Activated CD4-positive, alpha-beta T cell treated with anti-CD3 and anti-CD28 coated beads, Interleukin-2, amount 10 ng/mL, durations not matched to agents 7 days and 5 days (primary cell): ENCODE measurements at regions not wholly inside any gene's neighbourhood (a gene's known extent, or its start where the extent isn't known, plus 50 kb on each side); places are given as distances from the start of the nearest gene placed in this dataset.
"Not testable (repeated sequence)": the region's sequence is repeated elsewhere in the genome, so short reads cannot be mapped to it uniquely, and the experiment has no call there.

ENCODE experiments used
- CTCF ChIA-PET: fragments of 350-600 bp; sonication (Branson Sonifier 250); formaldehyde crosslinking; loops from one replicate; lab custom pipeline; 2021; ENCODE audit warnings: antibody characterized with exemption; lab: Charles Lee
- POLR2A ChIA-PET: fragments of 350-600 bp; sonication (Branson Sonifier 250); formaldehyde crosslinking; loops from one replicate; lab custom pipeline; 2021; ENCODE audit warnings: antibody characterized with exemption; lab: Charles Lee
- DNase-seq: peaks from one replicate; pipeline ENCODE4 v3.0.0-alpha.2; 2020
- H3K27ac Mint-ChIP-seq: one replicate; pipeline ENCODE4 v1.8.0; 2021; ENCODE audit warnings: mild to moderate bottlenecking, moderate library complexity, mixed read lengths
- H3K27me3 Mint-ChIP-seq: one replicate; pipeline ENCODE4 v1.8.0; 2021; ENCODE audit warnings: mixed read lengths
- H3K36me3 Mint-ChIP-seq: one replicate; pipeline ENCODE4 v1.8.0; 2021; ENCODE audit warnings: low read depth, mixed read lengths
- H3K4me1 Mint-ChIP-seq: one replicate; pipeline ENCODE4 v1.8.0; 2021; ENCODE audit warnings: mixed read lengths
- H3K4me3 Mint-ChIP-seq: one replicate; pipeline ENCODE4 v1.8.0; 2021; ENCODE audit warnings: mild to moderate bottlenecking, moderate library complexity, mixed read lengths
- H3K9me3 Mint-ChIP-seq: one replicate; pipeline ENCODE4 v1.8.0; 2021; ENCODE audit warnings: mixed read lengths

GRCh38 chr4:189838821-189839497, 101.7 kb upstream of the FRG1 start:
- ChIA-PET CTCF (no interaction called here), POLR2A (no interaction called here)
- Mint-ChIP-seq H3K9me3 (peaks cover 5% of the 10 kb centered on the region), H3K4me1 (no peaks in the 10 kb centered on the region), H3K36me3 (no peaks in the 10 kb centered on the region), H3K4me3 (no peak overlapping the region), H3K27ac (no peak overlapping the region), H3K27me3 (no peaks in the 10 kb centered on the region)
- no peak for DNase-seq

DNA sequence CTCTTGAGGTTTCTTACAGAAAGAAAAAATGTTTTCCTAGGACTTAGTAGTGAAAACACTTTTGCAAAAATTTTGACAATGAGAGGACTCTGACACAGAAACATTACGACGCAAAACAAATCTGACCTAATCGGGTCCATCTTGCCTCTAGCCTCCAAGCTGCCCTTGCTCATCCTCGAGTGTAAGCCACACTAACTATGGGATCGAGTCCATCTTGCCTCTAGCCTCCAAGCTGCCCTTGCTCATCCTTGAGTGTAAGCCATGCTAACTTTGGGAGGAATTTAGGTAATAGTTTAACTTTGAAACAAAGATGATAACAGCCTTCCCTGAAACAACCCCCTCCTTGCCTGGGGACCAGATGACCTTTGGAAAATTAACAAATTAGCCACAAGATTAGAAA, 100.3 kb upstream of the FRG1 start:
- Mint-ChIP-seq H3K36me3 (no peaks in the 10 kb centered on the region), H3K4me3 (no peak overlapping the region), H3K9me3 (peaks cover 5% of the 10 kb centered on the region), H3K4me1 (no peaks in the 10 kb centered on the region), H3K27ac (no peak overlapping the region), H3K27me3 (no peaks in the 10 kb centered on the region)
- no peak for DNase-seq
- ChIA-PET POLR2A (no interaction called here), CTCF (no interaction called here)

- Mint-ChIP-seq H3K9me3 (no peaks in the 10 kb centered on the region), H3K4me1 (no peaks in the 10 kb centered on the region), H3K4me3 (no peak overlapping the region), H3K36me3 (no peaks in the 10 kb centered on the region), H3K27ac (no peak overlapping the region), H3K27me3 (no peaks in the 10 kb centered on the region)
- POLR2A ChIA-PET: no interaction called here
- CTCF ChIA-PET: no interaction called here
- no peak for DNase-seq
Measured at GRCh38 chr4:189843413-189844009, 97.2 kb upstream of the FRG1 start.

DNA sequence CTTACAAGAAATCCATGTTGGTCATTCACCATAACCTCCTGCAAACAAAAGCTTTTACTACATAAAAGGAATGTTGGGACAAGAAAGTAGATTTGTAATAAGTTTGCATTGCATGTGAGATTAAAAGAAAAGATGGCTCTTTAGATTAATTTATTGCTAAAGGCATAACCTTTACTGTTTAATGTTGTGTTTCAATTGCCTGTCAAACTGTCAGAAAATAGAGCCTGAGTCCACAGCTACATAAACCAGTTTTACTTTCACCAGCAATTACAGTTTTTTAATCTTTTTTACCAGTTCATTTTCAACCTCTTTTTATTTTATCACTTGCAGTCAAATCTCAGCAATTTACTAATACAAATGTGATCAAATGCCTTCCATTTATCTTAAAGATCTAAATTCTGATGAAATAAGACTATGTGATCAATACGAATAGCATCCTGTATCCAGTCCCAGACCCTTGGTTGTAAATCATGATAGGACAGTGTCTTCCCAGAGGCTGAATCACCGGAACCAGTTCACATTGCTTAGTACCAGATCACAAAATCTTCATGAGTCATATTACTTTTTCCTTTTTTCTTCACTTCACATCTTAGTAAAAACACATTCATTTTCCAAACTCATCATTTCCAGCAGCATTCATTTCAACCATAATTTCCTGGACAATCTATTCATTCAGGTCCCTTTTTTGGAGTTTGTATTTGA, 95.4 kb upstream of the FRG1 start:
- DNase-seq: no peak
- Mint-ChIP-seq H3K36me3 (no peaks in the 10 kb centered on the region), H3K9me3 (no peaks in the 10 kb centered on the region), H3K4me1 (no peaks in the 10 kb centered on the region), H3K27me3 (no peaks in the 10 kb centered on the region), H3K27ac (no peak overlapping the region), H3K4me3 (no peak overlapping the region)
- POLR2A ChIA-PET: no interaction called here
- CTCF ChIA-PET: no interaction called here

DNA sequence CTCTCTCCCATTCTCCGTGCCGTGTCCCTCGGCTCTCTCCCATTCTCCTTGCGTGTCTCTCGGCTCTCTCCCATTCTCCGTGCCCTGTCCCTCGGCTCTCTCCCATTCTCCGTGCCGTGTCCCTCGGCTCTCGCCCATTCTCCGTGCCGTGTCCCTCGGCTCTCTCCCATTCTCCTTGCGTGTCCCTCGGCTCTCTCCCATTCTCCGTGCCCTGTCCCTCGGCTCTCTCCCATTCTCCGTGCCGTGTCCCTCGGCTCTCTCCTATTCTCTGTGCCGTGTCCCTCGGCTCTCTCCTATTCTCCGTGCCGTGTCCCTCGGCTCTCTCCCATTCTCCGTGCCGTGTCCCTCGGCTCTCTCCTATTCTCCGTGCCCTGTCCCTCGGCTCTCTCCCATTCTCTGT, 94.6 kb upstream of the FRG1 start:
- H3K36me3 Mint-ChIP-seq, H3K9me3 Mint-ChIP-seq, POLR2A ChIA-PET, CTCF ChIA-PET, H3K27ac Mint-ChIP-seq, H3K4me3 Mint-ChIP-seq, H3K27me3 Mint-ChIP-seq, H3K4me1 Mint-ChIP-seq, DNase-seq: not testable (repeated sequence)

DNA sequence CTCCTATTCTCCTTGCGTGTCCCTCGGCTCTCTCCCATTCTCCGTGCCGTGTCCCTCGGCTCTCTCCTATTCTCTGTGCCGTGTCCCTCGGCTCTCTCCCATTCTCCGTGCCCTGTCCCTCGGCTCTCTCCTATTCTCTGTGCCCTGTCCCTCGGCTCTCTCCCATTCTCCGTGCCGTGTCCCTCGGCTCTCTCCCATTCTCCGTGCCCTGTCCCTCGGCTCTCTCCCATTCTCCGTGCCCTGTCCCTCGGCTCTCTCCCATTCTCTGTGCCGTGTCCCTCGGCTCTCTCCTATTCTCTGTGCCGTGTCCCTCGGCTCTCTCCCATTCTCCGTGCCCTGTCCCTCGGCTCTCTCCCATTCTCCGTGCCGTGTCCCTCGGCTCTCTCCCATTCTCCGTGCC, 94.1 kb upstream of the FRG1 start:
- H3K27ac Mint-ChIP-seq, DNase-seq, POLR2A ChIA-PET, H3K27me3 Mint-ChIP-seq, H3K9me3 Mint-ChIP-seq, H3K4me1 Mint-ChIP-seq, CTCF ChIA-PET, H3K36me3 Mint-ChIP-seq, H3K4me3 Mint-ChIP-seq: not testable (repeated sequence)

GRCh38 chr4:189848672-189849071, 92.0 kb upstream of the FRG1 start:
- CTCF ChIA-PET, H3K4me3 Mint-ChIP-seq, H3K36me3 Mint-ChIP-seq, POLR2A ChIA-PET, H3K27me3 Mint-ChIP-seq, H3K27ac Mint-ChIP-seq, H3K4me1 Mint-ChIP-seq, H3K9me3 Mint-ChIP-seq: not testable (repeated sequence)
- peak; percentile 7 for DNase-seq

GRCh38 chr4:189850239-189850856, 90.3 kb upstream of the FRG1 start:
- no peaks in the 10 kb centered on the region for H3K36me3 Mint-ChIP-seq
- no peak overlapping the region for H3K27ac Mint-ChIP-seq
- H3K4me1 Mint-ChIP-seq: no peaks in the 10 kb centered on the region
- CTCF ChIA-PET: no interaction called here
- H3K27me3 Mint-ChIP-seq: no peaks in the 10 kb centered on the region
- peaks cover 2% of the 10 kb centered on the region for H3K9me3 Mint-ChIP-seq
- POLR2A ChIA-PET: no interaction called here
- DNase-seq: no peak
- no peak overlapping the region for H3K4me3 Mint-ChIP-seq

GRCh38 chr4:189858435-189858834, 82.2 kb upstream of the FRG1 start:
- Mint-ChIP-seq H3K4me3 (no peak overlapping the region), H3K27me3 (no peaks in the 10 kb centered on the region), H3K9me3 (peaks cover 2% of the 10 kb centered on the region), H3K36me3 (no peaks in the 10 kb centered on the region), H3K27ac (no peak overlapping the region), H3K4me1 (no peaks in the 10 kb centered on the region)
- DNase-seq: no peak
- POLR2A ChIA-PET: interaction anchor here (0.5 kb wide), 1 partner anchor 1725 kb away, joined by 12 read pairs; no protein-coding TSS in a partner anchor
- CTCF ChIA-PET: no interaction called here

DNA sequence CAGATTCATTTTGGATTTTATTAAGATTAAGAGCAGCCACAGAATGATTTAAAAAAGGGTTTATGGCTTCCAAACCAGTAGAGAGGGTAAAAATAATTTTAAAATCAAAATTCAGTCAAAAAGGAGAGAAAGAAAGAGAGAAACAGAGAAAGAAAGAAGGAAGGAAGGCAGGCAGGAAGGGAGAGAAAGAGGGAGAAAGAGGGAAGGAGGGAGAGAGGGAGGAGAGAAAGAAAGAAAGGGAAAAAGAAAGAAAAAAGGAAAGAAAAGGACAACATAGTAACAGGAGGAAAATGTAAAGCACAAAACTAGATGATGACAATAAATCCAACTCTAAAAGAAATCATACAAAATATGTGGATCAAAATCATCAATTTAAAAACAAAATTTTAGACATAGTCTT, 79.6 kb upstream of the FRG1 start:
- DNase-seq: no peak
- H3K27ac Mint-ChIP-seq: no peak overlapping the region
- no peak overlapping the region for H3K4me3 Mint-ChIP-seq
- H3K36me3 Mint-ChIP-seq: no peaks in the 10 kb centered on the region
- H3K27me3 Mint-ChIP-seq: no peaks in the 10 kb centered on the region
- CTCF ChIA-PET: no interaction called here
- no peaks in the 10 kb centered on the region for H3K4me1 Mint-ChIP-seq
- POLR2A ChIA-PET: no interaction called here
- H3K9me3 Mint-ChIP-seq: no peaks in the 10 kb centered on the region

GRCh38 chr4:189869236-189869635, 71.4 kb upstream of the FRG1 start:
- POLR2A ChIA-PET: no interaction called here
- CTCF ChIA-PET: no interaction called here
- no peaks in the 10 kb centered on the region for H3K9me3 Mint-ChIP-seq
- H3K4me1 Mint-ChIP-seq: no peaks in the 10 kb centered on the region
- DNase-seq: no peak
- H3K27me3 Mint-ChIP-seq: no peaks in the 10 kb centered on the region
- H3K27ac Mint-ChIP-seq: no peak overlapping the region
- H3K4me3 Mint-ChIP-seq: no peak overlapping the region
- H3K36me3 Mint-ChIP-seq: no peaks in the 10 kb centered on the region

DNA sequence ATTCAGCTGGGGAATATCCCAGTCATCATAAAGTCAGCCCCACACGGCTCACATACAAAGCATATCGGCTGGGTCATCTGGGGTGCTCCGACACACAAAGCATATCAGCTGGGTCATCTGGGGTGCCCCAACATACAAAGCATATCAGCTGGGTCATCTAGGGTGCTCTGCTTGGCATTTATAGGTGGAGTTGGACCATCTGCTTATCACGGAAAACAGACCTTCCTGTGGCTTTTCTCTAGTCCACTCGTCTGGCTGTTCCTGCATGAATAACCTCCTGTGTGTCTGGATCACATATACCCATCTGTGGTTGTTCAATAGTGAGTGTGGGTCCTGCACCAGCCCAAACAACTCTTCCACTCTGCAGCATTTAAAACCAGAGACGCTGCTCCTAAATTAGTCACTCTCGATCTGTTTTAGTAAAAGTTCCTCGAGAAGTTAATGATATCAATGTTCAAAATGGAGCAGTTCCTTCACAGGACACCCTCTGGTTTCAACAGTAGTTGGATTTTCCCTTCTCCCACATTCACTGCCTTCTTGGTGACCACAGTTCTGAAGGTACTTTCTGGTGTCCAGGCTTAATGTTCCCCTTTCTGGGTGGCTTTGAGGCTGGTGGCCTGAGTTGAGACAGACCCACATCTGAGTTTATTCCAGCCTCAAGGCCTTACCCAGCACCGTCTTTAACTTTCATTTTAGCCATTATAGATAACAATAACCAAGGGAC, 70.0 kb upstream of the FRG1 start:
- no peak for DNase-seq
- Mint-ChIP-seq H3K27ac (no peak overlapping the region), H3K36me3 (no peaks in the 10 kb centered on the region), H3K9me3 (no peaks in the 10 kb centered on the region), H3K4me3 (no peak overlapping the region), H3K27me3 (no peaks in the 10 kb centered on the region), H3K4me1 (no peaks in the 10 kb centered on the region)
- ChIA-PET POLR2A (no interaction called here), CTCF (no interaction called here)

GRCh38 chr4:189874591-189874990, 66.1 kb upstream of the FRG1 start:
- POLR2A ChIA-PET: no interaction called here

More at GRCh38 chr4:189874591-189874990, 66.1 kb upstream of the FRG1 start:
- Mint-ChIP-seq H3K36me3 (no peaks in the 10 kb centered on the region), H3K27me3 (no peaks in the 10 kb centered on the region), H3K27ac (no peak overlapping the region), H3K4me1 (no peaks in the 10 kb centered on the region), H3K9me3 (no peaks in the 10 kb centered on the region), H3K4me3 (no peak overlapping the region)
- CTCF ChIA-PET: no interaction called here
- DNase-seq: no peak
